ENCODE measurements at regions not wholly inside any gene's neighbourhood (a gene's known extent, or its start where the extent isn't known, plus 50 kb on each side); places are given as distances from the start of the nearest gene placed in this dataset.
"Not testable (repeated sequence)": the region's sequence is repeated elsewhere in the genome, so short reads cannot be mapped to it uniquely, and the experiment has no call there.

GRCh38 chr20:48329676-48330664, 497.8 kb downstream of the PREX1 start:
- ChIA-PET POLR2A (ENCODE audit: partially characterized antibody) (no interaction called here), CTCF (ENCODE audit: partially characterized antibody) (interaction anchor here (2.2 kb wide), 1 partner anchor 605 kb away, joined by 8 read pairs; no protein-coding TSS in a partner anchor)
- Mint-ChIP-seq H3K27ac (no peak overlapping the region), H3K27me3 (peaks cover 23 to 24% of the 10 kb centered on the region in 2 donors), H3K9me3 (no peaks in the 10 kb centered on the region), H3K4me3 (no peak overlapping the region), H3K36me3 (no peaks in the 10 kb centered on the region), H3K4me1 (no peaks in the 10 kb centered on the region)
- H3K27me3 ChIP-seq (ENCODE audit: insufficient read depth, low read length) = no peaks in the 10 kb centered on the region
- intact Hi-C loops (cut with micrococcal nuclease) = no loop called here
- H3K9me3 ChIP-seq (ENCODE audit: control insufficient read depth in 1 of 2, low read length in 2 of 2) = no peaks in the 10 kb centered on the region
- no peak overlapping the region for H3K4me3 ChIP-seq (ENCODE audit: low read length in 2 of 2)
- no peaks in the 10 kb centered on the region for H3K36me3 ChIP-seq (ENCODE audit: insufficient read depth, low read length)
- H3K27ac ChIP-seq (ENCODE audit: low read depth, low read length) = no peak overlapping the region
- peak in 1 of 5 donors; percentile 0 for DNase-seq
- H3K4me1 ChIP-seq (ENCODE audit: insufficient read depth, low read length) = no peaks in the 10 kb centered on the region

GRCh38 chr20:48329031-48329615, 498.7 kb downstream of the PREX1 start:
- no peak overlapping the region for H3K4me3 Mint-ChIP-seq
- no peaks in the 10 kb centered on the region for H3K9me3 ChIP-seq (ENCODE audit: control insufficient read depth in 1 of 2, low read length in 2 of 2)
- no peak overlapping the region for H3K27ac ChIP-seq (ENCODE audit: low read depth, low read length)
- H3K4me1 Mint-ChIP-seq = no peaks in the 10 kb centered on the region
- H3K4me1 ChIP-seq (ENCODE audit: insufficient read depth, low read length) = no peaks in the 10 kb centered on the region
- no peak overlapping the region for H3K27ac Mint-ChIP-seq
- no peak for DNase-seq
- H3K4me3 ChIP-seq (ENCODE audit: low read length in 2 of 2) = no peak overlapping the region
- H3K36me3 ChIP-seq (ENCODE audit: insufficient read depth, low read length) = no peaks in the 10 kb centered on the region
- no peaks in the 10 kb centered on the region for H3K27me3 ChIP-seq (ENCODE audit: insufficient read depth, low read length)
- H3K9me3 Mint-ChIP-seq = no peaks in the 10 kb centered on the region
- ChIA-PET POLR2A (ENCODE audit: partially characterized antibody) (no interaction called here), CTCF (ENCODE audit: partially characterized antibody) (interaction anchor here (2.2 kb wide), 1 partner anchor 604 kb away, joined by 8 read pairs; no protein-coding TSS in a partner anchor)
- no peaks in the 10 kb centered on the region for H3K36me3 Mint-ChIP-seq
- peaks cover 26 to 29% of the 10 kb centered on the region in 2 donors for H3K27me3 Mint-ChIP-seq
- intact Hi-C loops (cut with micrococcal nuclease) = no loop called here

GRCh38 chr20:48327848-48328247, 500.0 kb downstream of the PREX1 start:
- H3K36me3 ChIP-seq (ENCODE audit: insufficient read depth, low read length); H3K9me3 ChIP-seq (ENCODE audit: control insufficient read depth in 1 of 2, low read length in 2 of 2); H3K9me3 Mint-ChIP-seq; POLR2A ChIA-PET (ENCODE audit: partially characterized antibody); CTCF ChIA-PET (ENCODE audit: partially characterized antibody); intact Hi-C loops (cut with micrococcal nuclease); H3K27ac Mint-ChIP-seq; H3K27ac ChIP-seq (ENCODE audit: low read depth, low read length); DNase-seq; H3K36me3 Mint-ChIP-seq; H3K4me3 Mint-ChIP-seq; H3K27me3 ChIP-seq (ENCODE audit: insufficient read depth, low read length); H3K4me1 Mint-ChIP-seq; H3K4me3 ChIP-seq (ENCODE audit: low read length in 2 of 2); H3K4me1 ChIP-seq (ENCODE audit: insufficient read depth, low read length): not testable (repeated sequence)
- H3K27me3 Mint-ChIP-seq = peaks cover 26 to 29% of the 10 kb centered on the region in 2 donors

GRCh38 chr20:48326868-48327267, 500.9 kb downstream of the PREX1 start:
- no peak overlapping the region for H3K27ac Mint-ChIP-seq
- H3K9me3 ChIP-seq (ENCODE audit: control insufficient read depth in 1 of 2, low read length in 2 of 2) = no peaks in the 10 kb centered on the region
- H3K4me1 ChIP-seq (ENCODE audit: insufficient read depth, low read length) = no peaks in the 10 kb centered on the region
- no peak overlapping the region for H3K4me3 ChIP-seq (ENCODE audit: low read length in 2 of 2)
- DNase-seq = no peak
- H3K9me3 Mint-ChIP-seq = no peaks in the 10 kb centered on the region
- no peaks in the 10 kb centered on the region for H3K4me1 Mint-ChIP-seq
- no peaks in the 10 kb centered on the region for H3K36me3 ChIP-seq (ENCODE audit: insufficient read depth, low read length)
- no peaks in the 10 kb centered on the region for H3K27me3 ChIP-seq (ENCODE audit: insufficient read depth, low read length)
- peaks cover 21 to 31% of the 10 kb centered on the region in 2 donors for H3K27me3 Mint-ChIP-seq
- intact Hi-C loops (cut with micrococcal nuclease) = no loop called here
- POLR2A ChIA-PET (ENCODE audit: partially characterized antibody) = no interaction called here
- CTCF ChIA-PET (ENCODE audit: partially characterized antibody) = no interaction called here
- no peaks in the 10 kb centered on the region for H3K36me3 Mint-ChIP-seq
- H3K4me3 Mint-ChIP-seq = no peak overlapping the region
- no peak overlapping the region for H3K27ac ChIP-seq (ENCODE audit: low read depth, low read length)

GRCh38 chr20:48326434-48326691, 501.4 kb downstream of the PREX1 start:
- DNase-seq = no peak
- no peaks in the 10 kb centered on the region for H3K9me3 ChIP-seq (ENCODE audit: control insufficient read depth in 1 of 2, low read length in 2 of 2)
- no peaks in the 10 kb centered on the region for H3K27me3 ChIP-seq (ENCODE audit: insufficient read depth, low read length)
- Mint-ChIP-seq H3K27me3 (peaks cover 21 to 28% of the 10 kb centered on the region in 2 donors), H3K4me3 (no peak overlapping the region), H3K36me3 (no peaks in the 10 kb centered on the region), H3K27ac (no peak overlapping the region), H3K9me3 (no peaks in the 10 kb centered on the region), H3K4me1 (no peaks in the 10 kb centered on the region)
- H3K4me3 ChIP-seq (ENCODE audit: low read length in 2 of 2) = no peak overlapping the region
- intact Hi-C loops (cut with micrococcal nuclease) = no loop called here
- H3K27ac ChIP-seq (ENCODE audit: low read depth, low read length) = no peak overlapping the region
- no peaks in the 10 kb centered on the region for H3K36me3 ChIP-seq (ENCODE audit: insufficient read depth, low read length)
- CTCF ChIA-PET (ENCODE audit: partially characterized antibody) = no interaction called here
- H3K4me1 ChIP-seq (ENCODE audit: insufficient read depth, low read length) = no peaks in the 10 kb centered on the region
- POLR2A ChIA-PET (ENCODE audit: partially characterized antibody) = no interaction called here

- no peaks in the 10 kb centered on the region for H3K4me1 Mint-ChIP-seq
- no peaks in the 10 kb centered on the region for H3K9me3 Mint-ChIP-seq
- POLR2A ChIA-PET (ENCODE audit: partially characterized antibody) = no interaction called here
- H3K4me3 Mint-ChIP-seq = no peak overlapping the region
- no peak overlapping the region for H3K27ac Mint-ChIP-seq
- Histone ChIP-seq H3K36me3 (ENCODE audit: insufficient read depth, low read length) (no peaks in the 10 kb centered on the region), H3K27ac (ENCODE audit: low read depth, low read length) (no peak overlapping the region), H3K4me3 (ENCODE audit: low read length in 2 of 2) (no peak overlapping the region), H3K4me1 (ENCODE audit: insufficient read depth, low read length) (no peaks in the 10 kb centered on the region), H3K27me3 (ENCODE audit: insufficient read depth, low read length) (no peaks in the 10 kb centered on the region), H3K9me3 (ENCODE audit: control insufficient read depth in 1 of 2, low read length in 2 of 2) (no peaks in the 10 kb centered on the region)
- H3K36me3 Mint-ChIP-seq = no peaks in the 10 kb centered on the region
- peaks cover 21 to 28% of the 10 kb centered on the region in 2 donors for H3K27me3 Mint-ChIP-seq
- CTCF ChIA-PET (ENCODE audit: partially characterized antibody) = no interaction called here
- no peak for DNase-seq
- intact Hi-C loops (cut with micrococcal nuclease) = no loop called here
Measured at GRCh38 chr20:48325656-48326433, 502.0 kb downstream of the PREX1 start.

- H3K36me3 ChIP-seq (ENCODE audit: insufficient read depth, low read length) = no peaks in the 10 kb centered on the region
- no peaks in the 10 kb centered on the region for H3K9me3 Mint-ChIP-seq
- no peak overlapping the region for H3K27ac Mint-ChIP-seq
- no peak for DNase-seq
- no peaks in the 10 kb centered on the region for H3K4me1 ChIP-seq (ENCODE audit: insufficient read depth, low read length)
- intact Hi-C loops (cut with micrococcal nuclease) = no loop called here
- H3K27ac ChIP-seq (ENCODE audit: low read depth, low read length) = no peak overlapping the region
- H3K4me3 ChIP-seq (ENCODE audit: low read length in 2 of 2) = no peak overlapping the region
- H3K36me3 Mint-ChIP-seq = no peaks in the 10 kb centered on the region
- no peak overlapping the region for H3K4me3 Mint-ChIP-seq
- H3K27me3 ChIP-seq (ENCODE audit: insufficient read depth, low read length) = no peaks in the 10 kb centered on the region
- H3K27me3 Mint-ChIP-seq = peaks cover 25 to 27% of the 10 kb centered on the region in 2 donors
- no peaks in the 10 kb centered on the region for H3K4me1 Mint-ChIP-seq
- CTCF ChIA-PET (ENCODE audit: partially characterized antibody) = no interaction called here
- H3K9me3 ChIP-seq (ENCODE audit: control insufficient read depth in 1 of 2, low read length in 2 of 2) = no peaks in the 10 kb centered on the region
- POLR2A ChIA-PET (ENCODE audit: partially characterized antibody) = no interaction called here
Measured at GRCh38 chr20:48324744-48325143, 503.1 kb downstream of the PREX1 start.
